HL-60 (cell line): ENCODE measurements at regions not wholly inside any gene's neighbourhood (a gene's known extent, or its start where the extent isn't known, plus 50 kb on each side); places are given as distances from the start of the nearest gene placed in this dataset.

Source experiments
- DNase-seq, 2 experiments: peaks; one replicate each; pipeline ENCODE4 v3.0.0-alpha.2; 2010 to 2020; ENCODE audit warnings: low read depth in 1 of 2, low spot score in 1 of 2
- H3K27ac ChIP-seq: fragments of 250-450 bp; sonication (Bioruptor Pico); replicated peaks from 2 replicates; pipeline ENCODE4 v1.5.1; 2020; ENCODE audit warnings: mild to moderate bottlenecking, moderate library complexity
- H3K27me3 ChIP-seq: fragments of 250-450 bp; sonication (Bioruptor Pico); 2 replicates; pipeline ENCODE4 v1.5.1; 2021; ENCODE audit warnings: mild to moderate bottlenecking, moderate library complexity; ENCODE audit not compliant: insufficient read depth, poor library complexity, severe bottlenecking
- H3K4me3 ChIP-seq: replicated peaks from 2 replicates; pipeline ENCODE4 v1.5.1; 2011; ENCODE audit warnings: mild to moderate bottlenecking, control low read depth, low read length; ENCODE audit not compliant: insufficient read depth
- GABPA ChIP-seq: IDR thresholded peaks from 2 replicates; pipeline ENCODE4 v1.6.1; 2012; ENCODE audit warnings: low read depth
- POLR2AphosphoS5 ChIP-seq: IDR thresholded peaks from 2 replicates; pipeline ENCODE4 v1.6.1; 2012; ENCODE audit warnings: low read depth
- SPI1 ChIP-seq: IDR thresholded peaks from 2 replicates; pipeline ENCODE4 v1.6.1; 2012; ENCODE audit warnings: low read depth, mild to moderate bottlenecking, borderline replicate concordance
- TF ChIP-seq, protein P1 (sequence below): IDR thresholded peaks from 2 replicates; pipeline ENCODE4 v1.6.1; 2012; ENCODE audit warnings: low read depth; ENCODE audit not compliant: insufficient replicate concordance
- TF ChIP-seq, protein P2 (sequence below): IDR thresholded peaks from one replicate; pipeline ENCODE4 v1.5.1; 2011; ENCODE audit warnings: low read length, control low read depth, inconsistent platforms; ENCODE audit not compliant: insufficient read depth

DNA sequence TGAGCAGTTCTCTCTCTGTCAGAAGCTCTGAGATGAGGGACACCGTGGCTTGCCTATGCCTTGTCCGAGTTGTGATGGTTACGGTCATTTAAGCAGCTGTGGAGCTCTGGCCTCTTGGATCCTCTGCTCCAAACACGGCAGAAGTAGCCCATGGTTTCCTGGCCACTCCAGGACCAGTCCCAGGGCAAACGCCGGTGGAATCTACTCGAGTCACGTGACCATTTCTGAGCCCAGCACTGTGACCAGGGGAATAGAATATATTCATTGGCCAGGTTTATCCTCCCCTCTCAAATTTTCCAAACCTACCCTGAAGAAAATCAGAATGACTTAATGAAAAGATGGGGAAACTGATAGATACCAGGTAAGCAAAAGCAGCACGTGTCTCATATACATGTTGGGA, 152.8 kb downstream of the TTLL2 start:
- H3K27ac ChIP-seq = no peak overlapping the region
- H3K27me3 ChIP-seq = no peaks in the 10 kb centered on the region
- H3K4me3 ChIP-seq = no peak overlapping the region
- TF ChIP-seq, protein P1, sequence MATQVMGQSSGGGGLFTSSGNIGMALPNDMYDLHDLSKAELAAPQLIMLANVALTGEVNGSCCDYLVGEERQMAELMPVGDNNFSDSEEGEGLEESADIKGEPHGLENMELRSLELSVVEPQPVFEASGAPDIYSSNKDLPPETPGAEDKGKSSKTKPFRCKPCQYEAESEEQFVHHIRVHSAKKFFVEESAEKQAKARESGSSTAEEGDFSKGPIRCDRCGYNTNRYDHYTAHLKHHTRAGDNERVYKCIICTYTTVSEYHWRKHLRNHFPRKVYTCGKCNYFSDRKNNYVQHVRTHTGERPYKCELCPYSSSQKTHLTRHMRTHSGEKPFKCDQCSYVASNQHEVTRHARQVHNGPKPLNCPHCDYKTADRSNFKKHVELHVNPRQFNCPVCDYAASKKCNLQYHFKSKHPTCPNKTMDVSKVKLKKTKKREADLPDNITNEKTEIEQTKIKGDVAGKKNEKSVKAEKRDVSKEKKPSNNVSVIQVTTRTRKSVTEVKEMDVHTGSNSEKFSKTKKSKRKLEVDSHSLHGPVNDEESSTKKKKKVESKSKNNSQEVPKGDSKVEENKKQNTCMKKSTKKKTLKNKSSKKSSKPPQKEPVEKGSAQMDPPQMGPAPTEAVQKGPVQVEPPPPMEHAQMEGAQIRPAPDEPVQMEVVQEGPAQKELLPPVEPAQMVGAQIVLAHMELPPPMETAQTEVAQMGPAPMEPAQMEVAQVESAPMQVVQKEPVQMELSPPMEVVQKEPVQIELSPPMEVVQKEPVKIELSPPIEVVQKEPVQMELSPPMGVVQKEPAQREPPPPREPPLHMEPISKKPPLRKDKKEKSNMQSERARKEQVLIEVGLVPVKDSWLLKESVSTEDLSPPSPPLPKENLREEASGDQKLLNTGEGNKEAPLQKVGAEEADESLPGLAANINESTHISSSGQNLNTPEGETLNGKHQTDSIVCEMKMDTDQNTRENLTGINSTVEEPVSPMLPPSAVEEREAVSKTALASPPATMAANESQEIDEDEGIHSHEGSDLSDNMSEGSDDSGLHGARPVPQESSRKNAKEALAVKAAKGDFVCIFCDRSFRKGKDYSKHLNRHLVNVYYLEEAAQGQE = no peak
- no peak for TF ChIP-seq GABPA
- DNase-seq = no peak

DNA sequence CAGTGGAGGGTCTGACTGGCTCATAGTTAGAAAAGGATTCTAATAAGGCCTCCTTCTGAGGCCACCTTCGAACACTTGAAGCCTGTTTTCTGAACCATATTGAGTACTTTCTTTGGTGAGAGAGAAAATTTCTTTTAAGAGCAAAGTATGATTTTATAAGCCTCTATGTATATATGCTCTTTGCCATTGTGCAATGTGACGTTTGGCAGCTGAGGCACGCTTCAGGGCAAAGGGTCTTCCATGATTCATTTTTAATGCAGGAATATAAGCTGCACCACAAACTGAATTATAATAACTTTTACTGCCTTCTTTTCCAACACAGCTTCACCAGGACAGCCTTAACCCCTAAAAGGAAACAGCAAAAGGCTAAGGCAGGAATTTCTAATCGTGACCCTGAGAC, 154.4 kb downstream of the TTLL2 start:
- Histone ChIP-seq H3K27me3 (no peaks in the 10 kb centered on the region), H3K4me3 (no peak overlapping the region), H3K27ac (no peak overlapping the region)
- TF ChIP-seq, protein P1 = no peak
- TF ChIP-seq POLR2AphosphoS5 = no peak
- TF ChIP-seq SPI1 = no peak
- TF ChIP-seq, protein P2, sequence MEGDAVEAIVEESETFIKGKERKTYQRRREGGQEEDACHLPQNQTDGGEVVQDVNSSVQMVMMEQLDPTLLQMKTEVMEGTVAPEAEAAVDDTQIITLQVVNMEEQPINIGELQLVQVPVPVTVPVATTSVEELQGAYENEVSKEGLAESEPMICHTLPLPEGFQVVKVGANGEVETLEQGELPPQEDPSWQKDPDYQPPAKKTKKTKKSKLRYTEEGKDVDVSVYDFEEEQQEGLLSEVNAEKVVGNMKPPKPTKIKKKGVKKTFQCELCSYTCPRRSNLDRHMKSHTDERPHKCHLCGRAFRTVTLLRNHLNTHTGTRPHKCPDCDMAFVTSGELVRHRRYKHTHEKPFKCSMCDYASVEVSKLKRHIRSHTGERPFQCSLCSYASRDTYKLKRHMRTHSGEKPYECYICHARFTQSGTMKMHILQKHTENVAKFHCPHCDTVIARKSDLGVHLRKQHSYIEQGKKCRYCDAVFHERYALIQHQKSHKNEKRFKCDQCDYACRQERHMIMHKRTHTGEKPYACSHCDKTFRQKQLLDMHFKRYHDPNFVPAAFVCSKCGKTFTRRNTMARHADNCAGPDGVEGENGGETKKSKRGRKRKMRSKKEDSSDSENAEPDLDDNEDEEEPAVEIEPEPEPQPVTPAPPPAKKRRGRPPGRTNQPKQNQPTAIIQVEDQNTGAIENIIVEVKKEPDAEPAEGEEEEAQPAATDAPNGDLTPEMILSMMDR = no peak
- TF ChIP-seq GABPA = no peak
- no peak for DNase-seq

DNA sequence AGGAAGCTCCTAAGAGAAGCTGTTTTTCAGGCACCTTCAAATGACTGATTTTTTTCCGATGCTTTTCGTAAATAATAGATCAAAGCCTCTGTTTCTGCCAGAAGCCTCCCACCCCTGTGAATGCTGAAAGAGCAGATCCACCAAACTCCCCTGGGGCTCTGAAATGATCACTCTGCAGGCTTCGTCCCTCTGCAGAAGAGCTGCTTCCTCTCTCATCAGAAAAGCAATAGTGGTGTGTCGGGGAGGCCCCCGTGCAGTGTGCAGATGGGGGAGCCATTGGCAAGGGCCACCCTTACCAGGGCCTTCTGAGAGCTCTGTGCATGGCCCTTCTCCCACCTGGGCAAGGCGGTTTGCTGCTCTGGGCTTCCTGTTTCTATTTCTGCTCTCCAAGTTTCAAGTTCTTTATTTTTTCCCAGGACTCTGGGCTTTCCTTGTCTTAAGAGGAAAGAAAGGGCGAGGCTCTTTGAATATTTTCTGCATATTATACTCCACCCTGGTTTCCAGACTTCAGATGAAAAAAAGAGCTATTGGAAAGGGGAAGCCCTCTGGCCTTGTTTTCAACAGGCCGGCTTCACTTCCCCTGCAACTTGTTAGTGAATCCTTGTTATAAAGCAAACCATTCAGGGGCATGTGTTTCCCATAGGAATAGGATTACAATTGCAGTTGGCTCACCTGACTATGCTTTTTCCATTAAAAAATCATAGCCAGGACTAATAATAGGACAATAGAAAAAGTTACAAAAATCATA, 155.2 kb downstream of the TTLL2 start:
- no peak for DNase-seq
- Histone ChIP-seq H3K27ac (no peak overlapping the region), H3K4me3 (no peak overlapping the region), H3K27me3 (no peaks in the 10 kb centered on the region)
- TF ChIP-seq POLR2AphosphoS5 = no peak
- TF ChIP-seq, protein P2 = no peak
- no peak for TF ChIP-seq SPI1
- TF ChIP-seq GABPA = no peak
- TF ChIP-seq, protein P1 = no peak
